ENCODE measurements at regions not wholly inside any gene's neighbourhood (a gene's known extent, or its start where the extent isn't known, plus 50 kb on each side); places are given as distances from the start of the nearest gene placed in this dataset.

DNA sequence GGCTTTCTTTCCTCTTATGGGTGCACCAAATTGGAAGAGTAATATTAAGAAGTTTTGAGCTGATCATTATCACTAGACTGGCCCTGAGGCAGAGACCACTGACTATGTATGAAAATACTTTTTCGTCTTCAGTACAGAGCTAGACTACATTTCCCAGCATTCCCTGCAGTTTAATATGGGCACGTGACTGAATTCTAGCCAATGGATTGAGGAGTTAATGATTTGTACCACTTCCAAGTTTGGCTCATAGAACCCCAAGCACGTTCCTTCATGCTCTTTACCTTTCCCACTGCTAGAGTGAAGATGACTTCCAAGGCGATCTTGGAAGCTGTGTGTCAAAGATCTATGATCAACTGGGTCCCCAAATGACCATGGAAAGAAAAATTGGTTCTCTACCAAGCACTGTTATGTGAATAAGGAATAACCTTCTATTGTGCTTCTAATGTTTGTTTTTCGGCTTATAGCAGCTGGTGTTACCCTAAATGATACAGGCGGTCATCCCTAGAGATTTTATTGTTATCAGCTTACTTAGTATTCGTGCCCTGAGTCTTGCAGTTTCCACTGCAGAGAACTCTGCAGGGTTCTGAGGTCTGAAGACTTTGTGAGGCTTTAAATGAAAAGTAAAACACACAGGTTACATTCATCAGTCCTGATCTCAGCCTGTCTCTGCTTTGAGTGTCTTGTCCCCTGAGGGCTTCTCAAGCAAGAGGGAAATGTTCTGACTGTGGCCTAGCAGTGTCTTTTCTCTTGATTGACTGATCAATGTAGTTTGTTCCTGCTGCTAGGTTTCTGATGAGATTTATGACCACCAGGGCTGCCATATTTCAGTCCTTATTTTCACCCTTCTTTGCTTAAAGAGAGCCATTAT, 486.8 kb downstream of the PDCD6IP start:
- TF ChIP-seq POLR2A (IDR thresholded peaks at IDR 0.05) (no peak), CTCF (IDR thresholded peaks at IDR 0.05) (no peak), EP300 (IDR thresholded peaks at IDR 0.05) (no peak)

Measured in tibial nerve (tissue), 4 donors.